ENCODE measurements at regions not wholly inside any gene's neighbourhood (a gene's known extent, or its start where the extent isn't known, plus 50 kb on each side); places are given as distances from the start of the nearest gene placed in this dataset.

- TF ChIP-seq CTCF (IDR thresholded peaks at IDR 0.05) (no peak), POLR2A (IDR thresholded peaks at IDR 0.05) (no peak)
Observed at GRCh38 chr22:18731075-18731666, 119.5 kb upstream of the RIMBP3 start.

Measured in uterus (tissue), 2 donors.